Naive thymus-derived CD4-positive, alpha-beta T cell (primary cell): ENCODE measurements at regions not wholly inside any gene's neighbourhood (a gene's known extent, or its start where the extent isn't known, plus 50 kb on each side); places are given as distances from the start of the nearest gene placed in this dataset.

ENCODE experiments used
- ATAC-seq: fragments of 150-1000 bp; cut with Tn5 transposase; 2 replicates; pipeline ENCODE4 v1.10.0; 2021; ENCODE audit warnings: mild to moderate bottlenecking, moderate library complexity
- CTCF ChIA-PET: fragments of 350-600 bp; sonication (Branson Sonifier 250); formaldehyde crosslinking; loops from one replicate; lab custom pipeline; 2021; ENCODE audit warnings: antibody characterized with exemption; lab: Charles Lee
- POLR2A ChIA-PET: fragments of 350-600 bp; sonication (Branson Sonifier 250); formaldehyde crosslinking; loops from one replicate; lab custom pipeline; 2021; ENCODE audit warnings: antibody characterized with exemption, inconsistent platforms; lab: Charles Lee
- DNase-seq, 9 donors: peaks; one replicate each; pipeline versions ENCODE4 v3.0.0 to v3.0.0-alpha.2; 2020 to 2022; ENCODE audit warnings: mixed read lengths in 1 of 9
- H3K27ac ChIP-seq: one replicate; pipeline ENCODE4 v1.7.0; 2013; ENCODE audit warnings: mild to moderate bottlenecking, low read depth, low read length, moderate library complexity
- H3K27me3 ChIP-seq, 2 donors: one replicate each; pipeline ENCODE4 v1.7.0; 2013; ENCODE audit warnings: low read length in 2 of 2, mild to moderate bottlenecking in 2 of 2, moderate library complexity in 2 of 2; ENCODE audit not compliant: control insufficient read depth in 2 of 2, insufficient read depth in 2 of 2
- H3K36me3 ChIP-seq, 3 experiments: 1 replicate in 2 of 3; 2 replicates in 1 of 3; pipeline ENCODE4 v1.7.0; 2013; ENCODE audit warnings: low read length in 3 of 3, mild to moderate bottlenecking in 3 of 3, moderate library complexity in 1 of 3; ENCODE audit not compliant: insufficient read depth in 3 of 3, control insufficient read depth in 2 of 3
- H3K4me1 ChIP-seq, 2 donors: one replicate each; pipeline ENCODE4 v1.7.0; 2013; ENCODE audit warnings: low read length in 2 of 2, mild to moderate bottlenecking in 2 of 2, moderate library complexity in 1 of 2; ENCODE audit not compliant: control insufficient read depth in 2 of 2, insufficient read depth in 2 of 2
- H3K4me3 ChIP-seq: 2 replicates; pipeline ENCODE4 v1.7.0; 2013; ENCODE audit warnings: mild to moderate bottlenecking, low read length
- H3K9me3 ChIP-seq, 3 experiments: 1 replicate in 2 of 3; 2 replicates in 1 of 3; pipeline ENCODE4 v1.7.0; 2013; ENCODE audit warnings: low read length in 3 of 3; ENCODE audit not compliant: control insufficient read depth in 2 of 3
- H3K27ac Mint-ChIP-seq, 9 donors: one replicate each; pipeline ENCODE4 v1.8.0; 2020 to 2022; ENCODE audit warnings: mixed read lengths in 9 of 9, mild to moderate bottlenecking in 8 of 9, moderate library complexity in 5 of 9, inconsistent platforms in 2 of 9
- H3K27me3 Mint-ChIP-seq, 5 donors: one replicate each; pipeline ENCODE4 v1.8.0; 2021 to 2022; ENCODE audit warnings: mixed read lengths in 5 of 5, mild to moderate bottlenecking in 1 of 5
- H3K36me3 Mint-ChIP-seq, 5 donors: one replicate each; pipeline ENCODE4 v1.8.0; 2020 to 2022; ENCODE audit warnings: mixed read lengths in 5 of 5, mild to moderate bottlenecking in 3 of 5, inconsistent platforms in 1 of 5
- H3K4me1 Mint-ChIP-seq, 7 donors: one replicate each; pipeline ENCODE4 v1.8.0; 2020 to 2022; ENCODE audit warnings: mixed read lengths in 7 of 7, mild to moderate bottlenecking in 3 of 7, inconsistent platforms in 1 of 7
- H3K4me3 Mint-ChIP-seq, 10 donors: one replicate each; pipeline ENCODE4 v1.8.0; 2020 to 2022; ENCODE audit warnings: mild to moderate bottlenecking in 10 of 10, mixed read lengths in 10 of 10, moderate library complexity in 6 of 10, inconsistent platforms in 2 of 10
- H3K9me3 Mint-ChIP-seq, 11 donors: one replicate each; pipeline ENCODE4 v1.8.0; 2020 to 2022; ENCODE audit warnings: mixed read lengths in 11 of 11, mild to moderate bottlenecking in 4 of 11, inconsistent platforms in 1 of 11, moderate library complexity in 1 of 11
- intact Hi-C, 2 donors: fragments of 100-400 bp; cut with micrococcal nuclease; formaldehyde crosslinking; loops; one replicate each; pipeline ENCODE4 v1.15.1; 2023

DNA sequence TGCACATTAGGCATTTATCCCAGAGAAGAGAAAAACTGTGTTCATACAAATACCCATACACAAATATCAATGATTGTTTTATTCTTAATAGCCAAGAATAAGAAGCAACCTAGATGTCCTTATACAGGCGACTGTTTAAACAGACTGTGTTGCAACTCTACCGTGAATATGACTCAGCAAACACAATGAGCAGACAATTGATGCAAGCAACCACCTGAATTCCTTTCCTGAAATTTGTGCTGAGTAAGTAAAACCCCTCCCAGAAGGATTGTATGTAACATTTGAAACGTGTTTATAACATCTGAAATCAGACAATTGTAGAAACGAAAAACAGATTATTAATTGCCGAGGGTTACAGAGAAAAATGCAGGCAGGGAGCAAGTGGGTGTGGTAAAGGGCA is 621.9 kb upstream of the SOX11 start:
- Histone ChIP-seq H3K4me1 (no peaks in the 10 kb centered on the region), H3K4me3 (no peak overlapping the region), H3K36me3 (no peaks in the 10 kb centered on the region), H3K27ac (no peak overlapping the region), H3K9me3 (no peaks in the 10 kb centered on the region), H3K27me3 (no peaks in the 10 kb centered on the region)
- CTCF ChIA-PET = no interaction called here
- Mint-ChIP-seq H3K4me1 (no peaks in the 10 kb centered on the region), H3K9me3 (peaks cover 0 to 26% (median 11%) of the 10 kb centered on the region in 11 donors), H3K4me3 (no peak overlapping the region), H3K36me3 (no peaks in the 10 kb centered on the region), H3K27ac (no peak overlapping the region), H3K27me3 (no peaks in the 10 kb centered on the region)
- DNase-seq (no peak), ATAC-seq (no peak)
- intact Hi-C loops = no loop called here
- POLR2A ChIA-PET = no interaction called here

DNA sequence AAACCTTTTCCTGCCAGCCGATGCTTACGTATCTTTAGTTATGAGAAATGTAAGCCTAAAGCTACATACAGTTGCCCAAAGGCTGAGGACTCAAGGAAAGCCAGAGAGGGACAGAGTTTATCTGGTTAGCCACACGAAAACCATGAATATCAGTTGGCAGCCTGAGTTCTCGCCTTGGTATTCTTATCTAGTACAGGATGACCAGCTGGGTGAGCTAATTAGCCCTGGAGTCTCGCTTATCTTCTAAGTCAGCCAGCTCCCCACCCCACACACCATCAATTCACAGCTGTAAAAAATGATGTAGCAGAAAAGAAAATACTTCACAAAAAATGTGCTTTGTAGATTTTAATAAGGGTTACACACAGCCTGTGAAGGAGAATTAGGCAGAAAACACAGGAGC is 617.5 kb upstream of the SOX11 start:
- H3K4me1 Mint-ChIP-seq = no peaks in the 10 kb centered on the region
- no peaks in the 10 kb centered on the region for H3K4me1 ChIP-seq
- no peak overlapping the region for H3K4me3 Mint-ChIP-seq
- CTCF ChIA-PET = interaction anchor here (0.7 kb wide), 1 partner anchor 554 kb away, joined by 3 read pairs; no protein-coding TSS in a partner anchor
- H3K27ac ChIP-seq = no peak overlapping the region
- ATAC-seq (no peak), DNase-seq (no peak)
- H3K27me3 ChIP-seq = no peaks in the 10 kb centered on the region
- H3K9me3 Mint-ChIP-seq = peaks cover 3 to 17% (median 12%) of the 10 kb centered on the region in 11 donors
- H3K9me3 ChIP-seq = no peaks in the 10 kb centered on the region
- H3K4me3 ChIP-seq = no peak overlapping the region
- H3K27me3 Mint-ChIP-seq = no peaks in the 10 kb centered on the region
- H3K27ac Mint-ChIP-seq = no peak overlapping the region
- no peaks in the 10 kb centered on the region for H3K36me3 Mint-ChIP-seq
- no peaks in the 10 kb centered on the region for H3K36me3 ChIP-seq
- POLR2A ChIA-PET = no interaction called here
- intact Hi-C loops = no loop called here

DNA sequence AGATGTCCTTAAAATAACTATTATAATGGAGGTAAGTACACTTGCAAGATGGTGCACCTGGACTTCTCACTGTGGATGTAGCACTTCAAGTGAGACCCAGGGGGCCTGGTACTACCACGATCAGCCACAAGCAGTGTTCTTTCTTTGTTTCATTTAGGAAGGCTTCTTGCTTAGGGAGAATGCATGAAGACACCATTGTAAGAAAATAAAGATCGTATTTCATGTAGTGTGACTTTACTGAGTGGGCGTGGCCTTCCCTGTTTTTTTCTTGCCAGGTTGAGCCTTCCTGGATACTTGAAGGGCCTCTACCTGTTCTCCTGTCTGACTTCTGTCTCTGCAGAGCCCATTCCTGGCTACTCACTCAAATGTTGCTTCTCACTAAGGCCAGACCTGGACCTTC is 615.6 kb upstream of the SOX11 start:
- Histone ChIP-seq H3K36me3 (no peaks in the 10 kb centered on the region), H3K4me1 (no peaks in the 10 kb centered on the region), H3K27ac (no peak overlapping the region), H3K9me3 (no peaks in the 10 kb centered on the region), H3K4me3 (no peak overlapping the region), H3K27me3 (no peaks in the 10 kb centered on the region)
- ChIA-PET CTCF (no interaction called here), POLR2A (no interaction called here)
- H3K27me3 Mint-ChIP-seq = no peaks in the 10 kb centered on the region
- H3K27ac Mint-ChIP-seq = no peak overlapping the region
- intact Hi-C loops = no loop called here
- no peak overlapping the region for H3K4me3 Mint-ChIP-seq
- no peak for ATAC-seq
- DNase-seq = no peak
- H3K36me3 Mint-ChIP-seq = no peaks in the 10 kb centered on the region
- no peaks in the 10 kb centered on the region for H3K4me1 Mint-ChIP-seq
- peaks cover 0 to 15% (median 11%) of the 10 kb centered on the region in 11 donors for H3K9me3 Mint-ChIP-seq

DNA sequence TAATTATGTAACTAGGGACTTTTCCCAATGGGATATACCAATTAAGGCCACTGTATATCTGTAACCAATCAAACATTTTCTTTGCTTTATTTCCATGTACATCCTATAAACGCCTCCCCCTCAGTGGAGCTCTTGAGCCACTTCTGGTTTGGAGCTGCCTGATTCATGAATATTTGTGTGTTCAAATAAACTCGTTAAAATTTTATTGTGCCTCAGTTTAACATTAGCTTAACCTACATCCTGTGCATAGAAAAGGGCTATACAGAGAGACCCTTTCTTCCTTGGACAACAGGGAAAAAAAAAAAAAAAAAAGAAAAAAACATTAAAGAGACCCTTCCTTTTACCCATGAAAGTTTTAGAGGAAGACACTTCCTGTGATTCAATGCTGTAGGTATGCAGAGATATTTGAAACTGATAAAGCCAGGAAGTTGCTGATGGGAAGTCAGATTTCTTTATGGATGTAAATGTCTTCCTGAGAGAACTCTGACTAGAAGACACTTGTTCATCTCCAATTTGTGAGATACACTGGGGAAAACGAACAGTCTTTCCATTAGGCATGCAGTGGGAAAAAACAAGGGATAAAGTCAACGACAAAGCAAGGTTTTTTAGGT is 614.6 kb upstream of the SOX11 start:
- no peaks in the 10 kb centered on the region for H3K36me3 ChIP-seq
- Mint-ChIP-seq H3K4me1 (no peaks in the 10 kb centered on the region), H3K27me3 (no peaks in the 10 kb centered on the region), H3K27ac (peak overlapping the region in 1 of 9 donors; percentile 26), H3K36me3 (no peaks in the 10 kb centered on the region), H3K4me3 (no peak overlapping the region), H3K9me3 (peaks cover 0 to 15% (median 7%) of the 10 kb centered on the region in 11 donors)
- POLR2A ChIA-PET = no interaction called here
- H3K9me3 ChIP-seq = no peaks in the 10 kb centered on the region
- no peak overlapping the region for H3K27ac ChIP-seq
- no peaks in the 10 kb centered on the region for H3K4me1 ChIP-seq
- intact Hi-C loops = no loop called here
- H3K27me3 ChIP-seq = no peaks in the 10 kb centered on the region
- ATAC-seq = no peak
- CTCF ChIA-PET = no interaction called here
- H3K4me3 ChIP-seq = no peak overlapping the region
- DNase-seq = no peak

DNA sequence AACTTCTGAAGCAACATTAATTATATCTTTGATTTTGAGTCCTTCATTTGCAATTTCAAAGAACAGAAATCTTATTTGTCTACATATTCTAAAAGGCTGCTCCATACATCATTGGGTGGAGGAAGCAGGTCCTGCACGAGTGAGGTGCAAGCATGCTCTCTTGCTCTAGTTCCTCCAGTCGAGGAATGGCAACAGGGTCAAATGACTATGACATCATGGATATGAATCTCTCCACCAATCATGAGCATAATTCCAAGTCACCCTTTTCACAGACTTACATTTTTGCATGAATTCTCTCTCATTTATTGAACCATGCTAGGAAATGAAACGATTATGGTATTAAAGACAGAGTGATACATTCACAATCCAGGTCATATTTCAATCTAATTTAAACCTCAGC is 608.8 kb upstream of the SOX11 start:
- CTCF ChIA-PET = no interaction called here
- Histone ChIP-seq H3K4me1 (no peaks in the 10 kb centered on the region), H3K36me3 (no peaks in the 10 kb centered on the region), H3K9me3 (no peaks in the 10 kb centered on the region), H3K27ac (no peak overlapping the region), H3K4me3 (no peak overlapping the region), H3K27me3 (no peaks in the 10 kb centered on the region)
- Mint-ChIP-seq H3K4me1 (no peaks in the 10 kb centered on the region), H3K36me3 (no peaks in the 10 kb centered on the region), H3K4me3 (no peak overlapping the region), H3K9me3 (peaks cover 0 to 13% (median 6%) of the 10 kb centered on the region in 11 donors), H3K27me3 (no peaks in the 10 kb centered on the region), H3K27ac (no peak overlapping the region)
- ATAC-seq (no peak), DNase-seq (no peak)
- POLR2A ChIA-PET = no interaction called here
- intact Hi-C loops = no loop called here

DNA sequence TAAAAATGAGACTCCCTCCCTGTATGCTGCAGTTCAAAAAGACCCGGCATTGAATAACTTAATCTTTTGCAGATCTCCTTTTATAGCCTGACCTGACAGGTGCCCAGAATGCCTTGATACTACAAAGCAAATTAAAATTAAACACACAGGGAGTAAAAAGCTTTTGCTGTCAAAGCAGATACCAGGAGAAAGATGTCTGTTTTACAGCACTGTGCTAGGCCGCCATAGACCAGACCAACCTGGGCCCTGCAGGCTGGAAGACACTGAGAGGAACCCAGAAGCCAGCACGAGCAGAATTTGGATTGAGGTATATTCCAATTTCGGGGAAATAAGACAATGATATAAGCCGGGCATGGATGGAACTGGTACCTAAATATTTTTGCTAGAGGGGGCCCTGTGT is 602.8 kb upstream of the SOX11 start:
- Mint-ChIP-seq H3K4me3 (no peak overlapping the region), H3K9me3 (peaks cover 0 to 13% (median 4%) of the 10 kb centered on the region in 11 donors), H3K36me3 (no peaks in the 10 kb centered on the region), H3K4me1 (no peaks in the 10 kb centered on the region), H3K27me3 (no peaks in the 10 kb centered on the region), H3K27ac (no peak overlapping the region)
- no peaks in the 10 kb centered on the region for H3K9me3 ChIP-seq
- H3K4me3 ChIP-seq = no peak overlapping the region
- ATAC-seq (no peak), DNase-seq (no peak)
- no peak overlapping the region for H3K27ac ChIP-seq
- no peaks in the 10 kb centered on the region for H3K36me3 ChIP-seq
- intact Hi-C loops = no loop called here
- ChIA-PET POLR2A (no interaction called here), CTCF (no interaction called here)
- H3K4me1 ChIP-seq = no peaks in the 10 kb centered on the region
- no peaks in the 10 kb centered on the region for H3K27me3 ChIP-seq

DNA sequence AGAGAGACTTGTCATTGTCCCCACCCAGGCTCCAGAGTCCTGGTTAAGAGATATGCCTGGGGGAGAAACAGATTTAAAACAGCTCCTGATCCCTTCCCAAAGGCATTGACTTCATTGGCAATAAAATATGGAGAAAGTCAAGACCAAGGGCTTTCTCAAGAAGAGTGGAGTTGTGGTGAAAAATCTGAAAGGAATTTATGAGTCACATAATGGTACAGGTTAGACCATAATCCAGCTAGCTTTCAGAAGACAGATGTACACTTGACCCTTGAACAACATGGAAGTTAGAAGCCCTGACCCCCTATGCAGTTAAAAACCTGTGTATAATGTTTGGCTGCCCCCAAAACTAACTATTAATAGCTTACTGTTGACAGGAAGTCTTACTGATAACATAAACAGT is 599.1 kb upstream of the SOX11 start:
- Histone ChIP-seq H3K4me1 (no peaks in the 10 kb centered on the region), H3K27me3 (no peaks in the 10 kb centered on the region), H3K36me3 (no peaks in the 10 kb centered on the region), H3K4me3 (no peak overlapping the region), H3K27ac (no peak overlapping the region), H3K9me3 (no peaks in the 10 kb centered on the region)
- Mint-ChIP-seq H3K27me3 (no peaks in the 10 kb centered on the region), H3K36me3 (no peaks in the 10 kb centered on the region), H3K4me1 (no peaks in the 10 kb centered on the region), H3K27ac (no peak overlapping the region), H3K9me3 (peaks cover 0 to 27% (median 3%) of the 10 kb centered on the region in 11 donors), H3K4me3 (no peak overlapping the region)
- ChIA-PET CTCF (no interaction called here), POLR2A (no interaction called here)
- DNase-seq (no peak), ATAC-seq (no peak)
- intact Hi-C loops = no loop called here
